Ovary (tissue), 3 donors: ENCODE measurements at regions not wholly inside any gene's neighbourhood (a gene's known extent, or its start where the extent isn't known, plus 50 kb on each side); places are given as distances from the start of the nearest gene placed in this dataset.

Source experiments
- CTCF ChIP-seq, 3 donors: fragments of 450-650 bp in 2 of 3; fragments of 200-600 bp in 1 of 3; IDR thresholded peaks; one replicate each; pipeline versions ENCODE4 v1.5.1 to v1.8.0; 2016 to 2022; ENCODE audit warnings: antibody characterized with exemption in 3 of 3, mild to moderate bottlenecking in 1 of 3
- POLR2A ChIP-seq: fragments of 450-650 bp; IDR thresholded peaks from one replicate; pipeline ENCODE4 v1.6.1; 2017; ENCODE audit warnings: antibody characterized with exemption, mild to moderate bottlenecking, moderate library complexity
- donor health status: DM: no; HTN: no; CAD: no.

GRCh38 chr5:136655468-136655867, 290.1 kb upstream of the TRPC7 start:
- no peak for TF ChIP-seq POLR2A
- no peak for TF ChIP-seq CTCF (IDR thresholded peaks at IDR 0.05)
